Neural crest cell (in vitro differentiated cells): ENCODE measurements at regions not wholly inside any gene's neighbourhood (a gene's known extent, or its start where the extent isn't known, plus 50 kb on each side); places are given as distances from the start of the nearest gene placed in this dataset.

Source experiments
- DNase-seq: peaks from one replicate; pipeline ENCODE4 v3.0.0; 2021; ENCODE audit warnings: low read depth, mixed read lengths, low spot score
- H3K27ac Mint-ChIP-seq: one replicate; pipeline ENCODE4 v1.8.0; 2021; ENCODE audit warnings: mild to moderate bottlenecking, mixed read lengths; ENCODE audit not compliant: unreplicated experiment
- H3K27me3 Mint-ChIP-seq: 2 replicates; pipeline ENCODE4 v1.8.0; 2021; ENCODE audit warnings: low read depth, mild to moderate bottlenecking, mixed read lengths
- H3K36me3 Mint-ChIP-seq: 2 replicates; pipeline ENCODE4 v1.8.0; 2021; ENCODE audit warnings: low read depth, mild to moderate bottlenecking, mixed read lengths
- H3K4me1 Mint-ChIP-seq: 2 replicates; pipeline ENCODE4 v1.8.0; 2021; ENCODE audit warnings: mixed read lengths
- H3K4me3 Mint-ChIP-seq: one replicate; pipeline ENCODE4 v1.8.0; 2021; ENCODE audit warnings: mild to moderate bottlenecking, mixed read lengths
- H3K9me3 Mint-ChIP-seq: 2 replicates; pipeline ENCODE4 v1.8.0; 2021; ENCODE audit warnings: mixed read lengths
- TF ChIP-seq, protein P1 (sequence below): fragments of 200-600 bp; sonication (generic); conservative IDR thresholded peaks from 2 replicates; pipeline ENCODE4 v1.5.0; 2021; ENCODE audit warnings: antibody characterized with exemption, mild to moderate bottlenecking

DNA sequence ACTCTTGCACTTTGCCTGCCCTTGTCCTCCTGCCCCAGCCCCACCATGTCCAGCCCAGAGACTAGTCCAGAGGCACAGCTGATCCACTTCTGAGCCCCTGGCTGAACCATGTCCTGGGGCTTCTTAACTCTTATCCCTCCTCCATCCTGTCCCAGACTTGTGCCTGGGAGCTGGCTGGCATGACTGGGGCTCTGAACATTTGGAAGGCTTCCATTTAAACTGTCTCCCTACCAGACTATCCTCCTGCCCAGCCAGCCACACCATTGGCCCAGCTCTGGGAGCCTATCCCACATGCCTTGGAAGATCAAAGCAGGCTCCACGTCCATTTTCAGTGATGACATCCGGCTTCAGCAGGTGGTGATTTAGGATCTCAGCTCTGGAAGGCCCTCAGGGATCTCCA is 57.4 kb downstream of the FAM241B start:
- H3K27me3 Mint-ChIP-seq = peaks cover 3% of the 10 kb centered on the region
- TF ChIP-seq, protein P1, sequence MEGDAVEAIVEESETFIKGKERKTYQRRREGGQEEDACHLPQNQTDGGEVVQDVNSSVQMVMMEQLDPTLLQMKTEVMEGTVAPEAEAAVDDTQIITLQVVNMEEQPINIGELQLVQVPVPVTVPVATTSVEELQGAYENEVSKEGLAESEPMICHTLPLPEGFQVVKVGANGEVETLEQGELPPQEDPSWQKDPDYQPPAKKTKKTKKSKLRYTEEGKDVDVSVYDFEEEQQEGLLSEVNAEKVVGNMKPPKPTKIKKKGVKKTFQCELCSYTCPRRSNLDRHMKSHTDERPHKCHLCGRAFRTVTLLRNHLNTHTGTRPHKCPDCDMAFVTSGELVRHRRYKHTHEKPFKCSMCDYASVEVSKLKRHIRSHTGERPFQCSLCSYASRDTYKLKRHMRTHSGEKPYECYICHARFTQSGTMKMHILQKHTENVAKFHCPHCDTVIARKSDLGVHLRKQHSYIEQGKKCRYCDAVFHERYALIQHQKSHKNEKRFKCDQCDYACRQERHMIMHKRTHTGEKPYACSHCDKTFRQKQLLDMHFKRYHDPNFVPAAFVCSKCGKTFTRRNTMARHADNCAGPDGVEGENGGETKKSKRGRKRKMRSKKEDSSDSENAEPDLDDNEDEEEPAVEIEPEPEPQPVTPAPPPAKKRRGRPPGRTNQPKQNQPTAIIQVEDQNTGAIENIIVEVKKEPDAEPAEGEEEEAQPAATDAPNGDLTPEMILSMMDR = no peak
- H3K4me1 Mint-ChIP-seq = peaks cover 18% of the 10 kb centered on the region
- no peaks in the 10 kb centered on the region for H3K9me3 Mint-ChIP-seq
- no peak for DNase-seq
- no peaks in the 10 kb centered on the region for H3K36me3 Mint-ChIP-seq
- H3K27ac Mint-ChIP-seq = no peak overlapping the region
- no peak overlapping the region for H3K4me3 Mint-ChIP-seq

DNA sequence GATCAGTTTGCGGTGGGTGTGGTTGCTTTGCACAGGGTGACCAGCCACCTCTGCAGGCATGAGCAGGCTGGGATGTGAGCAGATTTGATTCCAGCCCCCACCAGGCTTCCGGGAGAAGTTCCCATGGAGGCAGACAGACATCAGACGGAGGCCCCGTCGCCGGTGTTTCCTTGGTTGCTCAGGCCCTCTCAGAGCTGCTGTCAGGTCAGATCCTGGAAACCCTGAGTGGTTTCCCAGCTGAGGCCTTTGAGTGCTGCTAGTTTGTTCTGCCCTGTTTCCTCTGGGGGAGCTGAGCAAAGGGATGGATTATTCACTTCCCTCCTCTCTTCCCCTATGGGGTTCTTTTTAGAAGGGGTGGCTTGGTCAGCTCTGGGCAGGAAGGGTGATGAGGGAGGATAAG is 62.2 kb downstream of the FAM241B start:
- H3K4me3 Mint-ChIP-seq = no peak overlapping the region
- TF ChIP-seq, protein P1 = no peak
- peaks cover 3% of the 10 kb centered on the region for H3K27me3 Mint-ChIP-seq
- H3K4me1 Mint-ChIP-seq = peaks cover 7% of the 10 kb centered on the region
- H3K27ac Mint-ChIP-seq = no peak overlapping the region
- DNase-seq = no peak
- no peaks in the 10 kb centered on the region for H3K9me3 Mint-ChIP-seq
- no peaks in the 10 kb centered on the region for H3K36me3 Mint-ChIP-seq

DNA sequence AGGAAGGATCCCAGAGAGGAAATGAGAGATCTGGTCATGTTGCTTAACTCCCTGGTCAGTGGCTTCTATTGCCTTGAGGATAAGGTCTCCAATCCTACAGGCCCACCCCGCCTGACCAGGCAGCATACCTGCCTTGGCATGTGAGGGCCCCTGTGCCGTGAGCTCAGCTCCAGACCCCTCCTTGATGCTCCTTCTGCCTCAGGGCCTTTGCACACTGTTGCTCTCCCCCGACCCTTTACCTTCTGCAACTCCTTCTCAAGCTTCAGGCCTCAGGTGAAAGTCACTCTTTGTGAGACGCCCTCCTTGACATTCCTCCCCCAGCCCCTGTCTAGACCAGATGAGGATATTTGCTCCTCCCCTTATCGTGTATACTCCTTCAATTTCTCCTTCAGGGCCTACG is 62.8 kb downstream of the FAM241B start:
- H3K4me3 Mint-ChIP-seq = no peak overlapping the region
- peaks cover 3% of the 10 kb centered on the region for H3K27me3 Mint-ChIP-seq
- TF ChIP-seq, protein P1 = no peak
- DNase-seq = no peak
- no peaks in the 10 kb centered on the region for H3K9me3 Mint-ChIP-seq
- H3K4me1 Mint-ChIP-seq = peaks cover 7% of the 10 kb centered on the region
- H3K27ac Mint-ChIP-seq = no peak overlapping the region
- H3K36me3 Mint-ChIP-seq = no peaks in the 10 kb centered on the region

DNA sequence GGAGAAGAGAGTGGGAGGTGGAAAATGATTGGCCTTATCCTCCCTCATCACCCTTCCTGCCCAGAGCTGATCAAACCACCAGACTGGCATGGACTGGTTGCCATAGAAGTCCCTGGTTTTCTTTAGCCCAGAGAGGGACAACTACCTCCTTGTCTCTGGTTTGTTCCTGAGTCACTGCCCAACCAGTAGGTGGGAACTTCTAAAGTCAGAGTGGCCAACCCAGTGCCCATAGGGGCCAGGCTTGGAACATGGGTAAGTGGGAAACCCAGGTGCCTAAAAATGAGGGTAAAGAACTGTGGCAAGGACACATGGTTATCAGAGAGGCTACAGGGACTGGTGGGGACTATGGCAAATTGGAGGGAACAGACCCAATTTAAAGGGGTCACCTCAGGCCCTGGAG is 63.8 kb downstream of the FAM241B start:
- TF ChIP-seq, protein P1 = no peak
- Mint-ChIP-seq H3K36me3 (no peaks in the 10 kb centered on the region), H3K9me3 (no peaks in the 10 kb centered on the region), H3K4me3 (no peak overlapping the region), H3K4me1 (peaks cover 4% of the 10 kb centered on the region), H3K27ac (no peak overlapping the region), H3K27me3 (peaks cover 3% of the 10 kb centered on the region)
- no peak for DNase-seq

DNA sequence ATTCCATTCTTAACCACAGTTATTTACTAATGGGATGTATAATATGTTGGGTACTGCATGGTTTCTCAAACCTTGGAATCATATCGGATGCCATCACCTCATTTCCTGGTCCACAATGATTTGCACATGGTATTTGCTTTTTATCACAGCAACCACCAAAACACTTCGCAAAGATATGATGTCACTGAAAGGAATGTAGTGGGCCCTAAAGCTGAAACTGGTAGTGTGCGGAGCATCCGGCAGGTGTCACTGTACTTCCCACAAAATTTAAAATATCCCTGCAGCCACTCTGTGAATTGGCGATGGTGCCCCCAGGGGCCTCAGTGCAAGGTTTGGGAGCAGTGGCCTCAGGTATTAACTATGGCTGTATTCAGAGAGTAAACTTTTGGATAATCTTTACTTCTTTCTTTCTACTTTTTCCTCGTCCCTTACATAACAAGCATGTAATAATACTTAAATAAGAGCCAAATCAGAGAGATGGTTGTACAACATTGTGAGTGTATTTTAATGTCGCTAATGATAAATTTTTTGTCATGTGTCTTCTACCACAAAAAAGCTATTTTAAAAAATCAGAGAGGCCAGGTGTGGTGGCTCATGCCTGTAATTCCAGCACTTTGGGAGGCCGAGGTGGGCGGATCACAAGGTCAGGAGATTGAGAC is 66.2 kb downstream of the FAM241B start:
- peaks cover 7% of the 10 kb centered on the region for H3K27me3 Mint-ChIP-seq
- TF ChIP-seq, protein P1 = peak; percentile 70
- H3K36me3 Mint-ChIP-seq = no peaks in the 10 kb centered on the region
- no peak overlapping the region for H3K4me3 Mint-ChIP-seq
- peak; percentile 42 for DNase-seq
- peaks cover 2% of the 10 kb centered on the region for H3K9me3 Mint-ChIP-seq
- peaks cover 3% of the 10 kb centered on the region for H3K4me1 Mint-ChIP-seq
- H3K27ac Mint-ChIP-seq = no peak overlapping the region
